AG20443 (cell line): ENCODE measurements at regions not wholly inside any gene's neighbourhood (a gene's known extent, or its start where the extent isn't known, plus 50 kb on each side); places are given as distances from the start of the nearest gene placed in this dataset.
A peak's percentile ranks its signal among the peaks of the same experiment; 100 is the strongest.

Source experiments
- DNase-seq: peaks from one replicate; pipeline ENCODE4 v3.0.0; 2012; ENCODE audit warnings: low spot score, mixed read lengths

- no peak for DNase-seq
Observed at GRCh38 chr2:111695441-111696007, 188.5 kb downstream of the ANAPC1 start.

- DNase-seq, result no peak
Observed at GRCh38 chr2:111696226-111696625, 187.8 kb downstream of the ANAPC1 start.

- DNase-seq, result no peak
Observed at GRCh38 chr2:111697560-111697959, 186.4 kb downstream of the ANAPC1 start.

- DNase-seq, result no peak
Observed at GRCh38 chr2:111698089-111698488, 185.9 kb downstream of the ANAPC1 start.

- DNase-seq, result peak; percentile 96
Observed at GRCh38 chr2:111698743-111699554, 185.0 kb downstream of the ANAPC1 start.

- DNase-seq, result no peak
Observed at GRCh38 chr2:111701266-111701665, 182.7 kb downstream of the ANAPC1 start.

- DNase-seq, result no peak
Observed at GRCh38 chr2:111701798-111702118, 182.2 kb downstream of the ANAPC1 start.

- DNase-seq, result peak; percentile 71
Observed at GRCh38 chr2:111702119-111702803, 181.7 kb downstream of the ANAPC1 start.

- DNase-seq, result no peak
Observed at GRCh38 chr2:111702804-111703196, 181.2 kb downstream of the ANAPC1 start.

GRCh38 chr2:111703759-111704158 lies 180.2 kb downstream of the ANAPC1 start:
- no peak for DNase-seq

- DNase-seq, result peak; percentile 61
Observed at GRCh38 chr2:111704246-111704645, 179.7 kb downstream of the ANAPC1 start.

- DNase-seq, result no peak
Observed at GRCh38 chr2:111705239-111705638, 178.8 kb downstream of the ANAPC1 start.

- DNase-seq, result peak; percentile 49
Observed at GRCh38 chr2:111705711-111706336, 178.2 kb downstream of the ANAPC1 start.

- DNase-seq, result no peak
Observed at GRCh38 chr2:111706481-111707001, 177.5 kb downstream of the ANAPC1 start.

- DNase-seq, result no peak
Observed at GRCh38 chr2:111707700-111708099, 176.3 kb downstream of the ANAPC1 start.

- DNase-seq, result no peak
Observed at GRCh38 chr2:111708476-111709180, 175.4 kb downstream of the ANAPC1 start.

- no peak for DNase-seq
Observed at GRCh38 chr2:111709321-111709720, 174.7 kb downstream of the ANAPC1 start.

- peak; percentile 24 for DNase-seq
Observed at GRCh38 chr2:111710085-111710484, 173.9 kb downstream of the ANAPC1 start.

GRCh38 chr2:111710613-111711012 lies 173.4 kb downstream of the ANAPC1 start:
- DNase-seq, result peak; percentile 2

- DNase-seq, result no peak
Observed at GRCh38 chr2:111711270-111711669, 172.7 kb downstream of the ANAPC1 start.

- DNase-seq, result no peak
Observed at GRCh38 chr2:111712361-111712760, 171.6 kb downstream of the ANAPC1 start.
